Upper lobe of right lung (tissue), 1 donor: ENCODE measurements at regions not wholly inside any gene's neighbourhood (a gene's known extent, or its start where the extent isn't known, plus 50 kb on each side); places are given as distances from the start of the nearest gene placed in this dataset.

Experiments used
- ATAC-seq: fragments of 200-7000 bp; cut with Tn5 transposase; one replicate; pipeline ENCODE4 v1.9.1; 2020; ENCODE audit warnings: mild to moderate bottlenecking, moderate library complexity
- DNase-seq: peaks from one replicate; pipeline ENCODE4 v3.0.0-alpha.2; 2020
- H3K27ac ChIP-seq: fragments of 200-600 bp; one replicate; pipeline ENCODE4 v1.8.0; 2022
- H3K27me3 ChIP-seq: fragments of 200-600 bp; one replicate; pipeline ENCODE4 v1.8.0; 2022; ENCODE audit warnings: mild to moderate bottlenecking
- H3K36me3 ChIP-seq: fragments of 200-600 bp; one replicate; pipeline ENCODE4 v1.8.0; 2022
- H3K4me1 ChIP-seq: fragments of 200-600 bp; one replicate; pipeline ENCODE4 v1.8.0; 2022
- H3K4me3 ChIP-seq: fragments of 200-600 bp; one replicate; pipeline ENCODE4 v1.8.0; 2022; ENCODE audit warnings: mild to moderate bottlenecking
- H3K9me3 ChIP-seq: fragments of 200-600 bp; one replicate; pipeline ENCODE4 v1.8.0; 2022
- intact Hi-C: fragments of 100-400 bp; cut with DNase I; formaldehyde crosslinking; loops from one replicate; pipeline ENCODE4 v1.11.0; 2022
- TF ChIP-seq, protein P1 (sequence below): fragments of 200-600 bp; IDR thresholded peaks from one replicate; pipeline ENCODE4 v1.8.0; 2022; ENCODE audit warnings: antibody characterized with exemption
- donor health status: DM: no; HTN: yes; CAD: no; lungs with severe emphysema.

GRCh38 chr4:129371065-129371464 is 275.1 kb downstream of the C4orf33 start:
- TF ChIP-seq, protein P1, sequence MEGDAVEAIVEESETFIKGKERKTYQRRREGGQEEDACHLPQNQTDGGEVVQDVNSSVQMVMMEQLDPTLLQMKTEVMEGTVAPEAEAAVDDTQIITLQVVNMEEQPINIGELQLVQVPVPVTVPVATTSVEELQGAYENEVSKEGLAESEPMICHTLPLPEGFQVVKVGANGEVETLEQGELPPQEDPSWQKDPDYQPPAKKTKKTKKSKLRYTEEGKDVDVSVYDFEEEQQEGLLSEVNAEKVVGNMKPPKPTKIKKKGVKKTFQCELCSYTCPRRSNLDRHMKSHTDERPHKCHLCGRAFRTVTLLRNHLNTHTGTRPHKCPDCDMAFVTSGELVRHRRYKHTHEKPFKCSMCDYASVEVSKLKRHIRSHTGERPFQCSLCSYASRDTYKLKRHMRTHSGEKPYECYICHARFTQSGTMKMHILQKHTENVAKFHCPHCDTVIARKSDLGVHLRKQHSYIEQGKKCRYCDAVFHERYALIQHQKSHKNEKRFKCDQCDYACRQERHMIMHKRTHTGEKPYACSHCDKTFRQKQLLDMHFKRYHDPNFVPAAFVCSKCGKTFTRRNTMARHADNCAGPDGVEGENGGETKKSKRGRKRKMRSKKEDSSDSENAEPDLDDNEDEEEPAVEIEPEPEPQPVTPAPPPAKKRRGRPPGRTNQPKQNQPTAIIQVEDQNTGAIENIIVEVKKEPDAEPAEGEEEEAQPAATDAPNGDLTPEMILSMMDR = no peak
- intact Hi-C loops = no loop called here
- H3K4me1 ChIP-seq = no peaks in the 10 kb centered on the region
- H3K9me3 ChIP-seq = no peaks in the 10 kb centered on the region
- H3K27ac ChIP-seq = no peak overlapping the region
- no peaks in the 10 kb centered on the region for H3K36me3 ChIP-seq
- DNase-seq (no peak), ATAC-seq (no peak)
- no peaks in the 10 kb centered on the region for H3K27me3 ChIP-seq
- no peak overlapping the region for H3K4me3 ChIP-seq

GRCh38 chr4:129371926-129372325 is 276.0 kb downstream of the C4orf33 start:
- Histone ChIP-seq H3K27me3 (no peaks in the 10 kb centered on the region), H3K4me3 (no peak overlapping the region), H3K36me3 (no peaks in the 10 kb centered on the region), H3K4me1 (no peaks in the 10 kb centered on the region), H3K9me3 (no peaks in the 10 kb centered on the region), H3K27ac (no peak overlapping the region)
- ATAC-seq (no peak), DNase-seq (no peak)
- TF ChIP-seq, protein P1 = no peak
- intact Hi-C loops = no loop called here

DNA sequence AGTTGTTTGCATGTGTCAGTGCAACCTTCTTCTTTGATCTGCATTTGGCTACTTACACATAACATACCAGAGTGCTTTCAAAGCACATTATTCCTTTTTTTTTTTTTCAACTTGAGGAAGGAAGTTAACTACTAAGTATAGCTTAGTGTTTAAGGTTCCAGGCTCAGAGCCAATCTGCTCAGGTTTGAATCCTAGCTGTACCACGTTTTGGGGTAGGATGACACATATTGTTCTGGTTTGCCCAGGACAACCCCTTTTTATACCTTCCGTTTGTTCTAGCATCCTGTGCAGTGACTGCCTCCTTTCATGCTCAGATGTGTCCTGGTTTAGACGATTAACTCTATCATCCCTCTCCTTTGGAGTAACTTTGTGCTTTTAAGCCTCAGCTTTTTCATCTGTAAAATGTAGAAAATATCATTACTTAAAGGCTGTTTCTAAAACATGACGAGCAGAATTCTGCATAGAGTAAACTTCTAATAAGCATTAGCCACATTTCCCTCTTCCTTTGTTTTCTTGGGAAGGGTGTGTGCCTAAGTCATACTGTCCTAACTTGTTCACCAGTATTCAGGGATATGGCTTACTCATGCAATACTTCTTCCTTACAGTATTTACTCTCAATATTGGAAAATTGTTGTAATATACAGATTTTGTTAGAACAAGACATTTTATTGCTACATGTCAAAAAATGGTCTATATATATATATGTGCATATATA is 281.3 kb downstream of the C4orf33 start:
- DNase-seq (no peak), ATAC-seq (no peak)
- intact Hi-C loops = no loop called here
- Histone ChIP-seq H3K36me3 (no peaks in the 10 kb centered on the region), H3K4me3 (no peak overlapping the region), H3K4me1 (no peaks in the 10 kb centered on the region), H3K9me3 (no peaks in the 10 kb centered on the region), H3K27me3 (no peaks in the 10 kb centered on the region), H3K27ac (no peak overlapping the region)
- TF ChIP-seq, protein P1 = no peak

DNA sequence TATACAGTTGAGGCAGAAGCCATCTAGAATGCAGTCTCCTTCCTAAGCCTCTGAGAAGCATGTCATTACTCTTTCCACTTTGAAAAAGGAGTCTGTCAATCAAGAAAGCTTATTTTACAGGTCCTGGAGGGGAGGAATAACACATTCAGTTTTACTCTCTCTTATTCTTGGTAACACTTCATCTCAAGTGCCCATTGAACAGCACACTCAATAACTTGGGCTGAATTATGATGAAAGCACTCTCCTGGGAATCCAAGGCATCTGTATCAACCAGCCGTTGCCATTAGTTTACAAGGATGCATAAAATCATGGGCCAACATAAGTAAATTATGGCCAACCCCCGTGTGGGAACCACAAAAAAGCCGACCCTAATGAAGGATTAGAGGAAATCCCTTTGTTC is 282.4 kb downstream of the C4orf33 start:
- no peak overlapping the region for H3K27ac ChIP-seq
- no peak for DNase-seq
- H3K4me1 ChIP-seq = no peaks in the 10 kb centered on the region
- peak; percentile 55 for ATAC-seq
- H3K27me3 ChIP-seq = no peaks in the 10 kb centered on the region
- no peak overlapping the region for H3K4me3 ChIP-seq
- intact Hi-C loops = no loop called here
- TF ChIP-seq, protein P1 = no peak
- no peaks in the 10 kb centered on the region for H3K36me3 ChIP-seq
- no peaks in the 10 kb centered on the region for H3K9me3 ChIP-seq

DNA sequence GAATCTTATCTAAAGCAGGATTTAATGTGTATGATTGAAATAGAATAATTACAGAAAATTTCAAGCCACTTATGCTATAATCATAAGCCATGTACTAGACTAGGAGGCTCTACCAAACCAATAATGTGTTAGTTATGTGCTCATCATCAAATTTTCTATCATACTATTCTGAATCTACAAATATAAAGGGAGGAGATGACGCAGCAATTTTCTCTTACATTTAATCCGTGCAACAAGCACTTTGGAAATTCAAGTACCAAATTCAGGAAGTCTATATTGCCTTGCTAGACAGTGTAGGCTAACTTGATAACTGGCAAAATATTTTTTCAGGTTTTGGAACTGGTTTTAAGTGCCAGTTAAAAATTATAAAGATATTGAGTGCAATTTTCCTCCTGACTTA is 283.5 kb downstream of the C4orf33 start:
- Histone ChIP-seq H3K27ac (no peak overlapping the region), H3K36me3 (no peaks in the 10 kb centered on the region), H3K9me3 (no peaks in the 10 kb centered on the region), H3K27me3 (no peaks in the 10 kb centered on the region), H3K4me3 (no peak overlapping the region), H3K4me1 (no peaks in the 10 kb centered on the region)
- TF ChIP-seq, protein P1 = no peak
- ATAC-seq (no peak), DNase-seq (no peak)
- intact Hi-C loops = no loop called here

DNA sequence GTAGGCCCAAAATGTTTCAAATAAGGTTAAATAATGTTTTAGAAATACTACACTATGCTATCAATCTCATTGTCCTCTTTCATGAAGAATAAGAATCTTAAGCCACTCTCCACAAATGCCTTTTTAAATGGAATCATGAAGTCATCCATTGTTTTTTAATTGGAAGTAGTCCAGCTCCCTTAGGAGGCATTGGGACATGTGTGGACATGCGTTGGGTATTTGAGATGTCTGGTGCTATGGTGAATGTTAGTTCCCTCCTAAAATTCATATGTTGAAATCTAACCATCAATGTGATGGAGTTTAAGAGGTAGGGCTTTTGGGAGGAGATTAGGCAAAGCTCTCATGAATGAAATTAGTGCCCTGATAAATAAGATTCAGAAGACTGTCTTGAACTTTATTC is 289.0 kb downstream of the C4orf33 start:
- H3K4me3 ChIP-seq = no peak overlapping the region
- DNase-seq = no peak
- H3K36me3 ChIP-seq = no peaks in the 10 kb centered on the region
- H3K27ac ChIP-seq = no peak overlapping the region
- H3K9me3 ChIP-seq = no peaks in the 10 kb centered on the region
- intact Hi-C loops = no loop called here
- no peaks in the 10 kb centered on the region for H3K27me3 ChIP-seq
- TF ChIP-seq, protein P1 = no peak
- no peaks in the 10 kb centered on the region for H3K4me1 ChIP-seq
- ATAC-seq = no peak
